ENCODE measurements at regions not wholly inside any gene's neighbourhood (a gene's known extent, or its start where the extent isn't known, plus 50 kb on each side); places are given as distances from the start of the nearest gene placed in this dataset.

- TF ChIP-seq CTCF (IDR thresholded peaks at IDR 0.05; ENCODE audit: insufficient read depth, low read length, poor library complexity, severe bottlenecking) (no peak), EZH2phosphoT487 (conservative IDR thresholded peaks at IDR 0.05; ENCODE audit: low read length) (no peak)
Observed at GRCh38 chr9:74284581-74285450, 212.3 kb upstream of the RORB start.

Data from SU-DHL-6 (cell line).